22Rv1 (cell line): ENCODE measurements at regions not wholly inside any gene's neighbourhood (a gene's known extent, or its start where the extent isn't known, plus 50 kb on each side); places are given as distances from the start of the nearest gene placed in this dataset.
"Not testable (repeated sequence)": the region's sequence is repeated elsewhere in the genome, so short reads cannot be mapped to it uniquely, and the experiment has no call there.

Source experiments
- H3K27ac ChIP-seq: fragments of 450-650 bp; 2 replicates; pipeline ENCODE4 v1.5.1; 2017
- CTCF ChIP-seq: fragments of 450-650 bp; IDR thresholded peaks from 2 replicates; pipeline ENCODE4 v1.5.1; 2017; ENCODE audit warnings: mild to moderate bottlenecking
- ZFX ChIP-seq: fragments of 450-650 bp; IDR thresholded peaks from 2 replicates; pipeline ENCODE4 v1.6.1; 2017; ENCODE audit warnings: antibody characterized with exemption, borderline replicate concordance

- H3K27ac ChIP-seq, result no peak overlapping the region
- TF ChIP-seq CTCF (no peak), ZFX (no peak)
Observed at GRCh38 chrX:98294310-98294709, 1410.6 kb downstream of the RPA4 start.

- no peak overlapping the region for H3K27ac ChIP-seq
- TF ChIP-seq CTCF (no peak), ZFX (no peak)
Observed at GRCh38 chrX:98296129-98296528, 1412.4 kb downstream of the RPA4 start.

GRCh38 chrX:98299785-98300184 is 1416.1 kb downstream of the RPA4 start:
- H3K27ac ChIP-seq, result no peak overlapping the region
- no peak for TF ChIP-seq ZFX
- TF ChIP-seq CTCF, result no peak

GRCh38 chrX:98300536-98300935 is 1416.8 kb downstream of the RPA4 start:
- not testable (repeated sequence) for H3K27ac ChIP-seq

- H3K27ac ChIP-seq, result no peak overlapping the region
- TF ChIP-seq CTCF (no peak), ZFX (no peak)
Observed at GRCh38 chrX:98331407-98331806, 1447.7 kb downstream of the RPA4 start.

- H3K27ac ChIP-seq, result no peak overlapping the region
- TF ChIP-seq ZFX (no peak), CTCF (no peak)
Observed at GRCh38 chrX:98338544-98338943, 1454.8 kb downstream of the RPA4 start.

GRCh38 chrX:98350940-98351339 is 1467.2 kb downstream of the RPA4 start:
- TF ChIP-seq ZFX, result no peak
- TF ChIP-seq CTCF, result no peak
- no peak overlapping the region for H3K27ac ChIP-seq

- no peak overlapping the region for H3K27ac ChIP-seq
- TF ChIP-seq CTCF (no peak), ZFX (no peak)
Observed at GRCh38 chrX:98357146-98357545, 1473.4 kb downstream of the RPA4 start.
